NB4 (cell line): ENCODE measurements at regions not wholly inside any gene's neighbourhood (a gene's known extent, or its start where the extent isn't known, plus 50 kb on each side); places are given as distances from the start of the nearest gene placed in this dataset.

Experiments used
- CTCF ChIP-seq: IDR thresholded peaks from one replicate; pipeline ENCODE4 v1.5.1; 2012; ENCODE audit warnings: low read depth, low read length
- MAX ChIP-seq: IDR thresholded peaks from 2 replicates; pipeline ENCODE4 v1.6.1; 2011; ENCODE audit warnings: low read depth, low read length
- POLR2A ChIP-seq: IDR thresholded peaks from 2 replicates; pipeline ENCODE4 v1.6.1; 2011; ENCODE audit warnings: mild to moderate bottlenecking; ENCODE audit not compliant: insufficient read length; ENCODE audit errors: extremely low read depth

- TF ChIP-seq CTCF (no peak), MAX (no peak), POLR2A (no peak)
Observed at GRCh38 chr14:30356438-30357202, 202.3 kb upstream of the G2E3 start.
